ENCODE measurements at regions not wholly inside any gene's neighbourhood (a gene's known extent, or its start where the extent isn't known, plus 50 kb on each side); places are given as distances from the start of the nearest gene placed in this dataset.
A peak's percentile ranks its signal among the peaks of the same experiment; 100 is the strongest.

DNA sequence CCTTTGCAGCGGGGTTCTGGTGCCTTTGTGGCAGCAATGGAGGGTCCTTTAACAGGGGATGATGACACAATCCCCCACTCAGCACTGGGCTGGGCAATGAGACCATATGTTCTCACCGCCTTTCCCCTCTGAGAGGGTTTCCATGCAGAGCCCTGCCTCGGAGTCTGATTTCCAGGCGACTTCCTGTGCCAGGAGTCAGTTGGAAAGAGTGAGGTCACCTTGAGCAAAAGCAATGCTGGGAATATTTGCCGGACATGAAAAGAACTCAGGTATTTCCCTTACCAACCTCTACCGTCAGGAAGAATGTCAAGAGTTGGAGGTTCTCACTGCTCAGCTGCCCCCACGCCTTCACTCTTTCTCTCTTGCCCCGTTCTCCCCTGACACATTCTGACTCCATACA is 284.2 kb upstream of the IRX1 start:
- H3K4me3 ChIP-seq (ENCODE audit: low read depth, low read length) = no peak overlapping the region
- in situ Hi-C loops (cut with HindIII; ENCODE audit: low sequenced_read_pairs) = no loop called here
- TF ChIP-seq, protein P1, sequence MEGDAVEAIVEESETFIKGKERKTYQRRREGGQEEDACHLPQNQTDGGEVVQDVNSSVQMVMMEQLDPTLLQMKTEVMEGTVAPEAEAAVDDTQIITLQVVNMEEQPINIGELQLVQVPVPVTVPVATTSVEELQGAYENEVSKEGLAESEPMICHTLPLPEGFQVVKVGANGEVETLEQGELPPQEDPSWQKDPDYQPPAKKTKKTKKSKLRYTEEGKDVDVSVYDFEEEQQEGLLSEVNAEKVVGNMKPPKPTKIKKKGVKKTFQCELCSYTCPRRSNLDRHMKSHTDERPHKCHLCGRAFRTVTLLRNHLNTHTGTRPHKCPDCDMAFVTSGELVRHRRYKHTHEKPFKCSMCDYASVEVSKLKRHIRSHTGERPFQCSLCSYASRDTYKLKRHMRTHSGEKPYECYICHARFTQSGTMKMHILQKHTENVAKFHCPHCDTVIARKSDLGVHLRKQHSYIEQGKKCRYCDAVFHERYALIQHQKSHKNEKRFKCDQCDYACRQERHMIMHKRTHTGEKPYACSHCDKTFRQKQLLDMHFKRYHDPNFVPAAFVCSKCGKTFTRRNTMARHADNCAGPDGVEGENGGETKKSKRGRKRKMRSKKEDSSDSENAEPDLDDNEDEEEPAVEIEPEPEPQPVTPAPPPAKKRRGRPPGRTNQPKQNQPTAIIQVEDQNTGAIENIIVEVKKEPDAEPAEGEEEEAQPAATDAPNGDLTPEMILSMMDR (IDR thresholded peaks at IDR 0.05; ENCODE audit: low read depth, low read length) = no peak
- peak; percentile 51 for DNase-seq (ENCODE audit: low read depth, low spot score)

DNA sequence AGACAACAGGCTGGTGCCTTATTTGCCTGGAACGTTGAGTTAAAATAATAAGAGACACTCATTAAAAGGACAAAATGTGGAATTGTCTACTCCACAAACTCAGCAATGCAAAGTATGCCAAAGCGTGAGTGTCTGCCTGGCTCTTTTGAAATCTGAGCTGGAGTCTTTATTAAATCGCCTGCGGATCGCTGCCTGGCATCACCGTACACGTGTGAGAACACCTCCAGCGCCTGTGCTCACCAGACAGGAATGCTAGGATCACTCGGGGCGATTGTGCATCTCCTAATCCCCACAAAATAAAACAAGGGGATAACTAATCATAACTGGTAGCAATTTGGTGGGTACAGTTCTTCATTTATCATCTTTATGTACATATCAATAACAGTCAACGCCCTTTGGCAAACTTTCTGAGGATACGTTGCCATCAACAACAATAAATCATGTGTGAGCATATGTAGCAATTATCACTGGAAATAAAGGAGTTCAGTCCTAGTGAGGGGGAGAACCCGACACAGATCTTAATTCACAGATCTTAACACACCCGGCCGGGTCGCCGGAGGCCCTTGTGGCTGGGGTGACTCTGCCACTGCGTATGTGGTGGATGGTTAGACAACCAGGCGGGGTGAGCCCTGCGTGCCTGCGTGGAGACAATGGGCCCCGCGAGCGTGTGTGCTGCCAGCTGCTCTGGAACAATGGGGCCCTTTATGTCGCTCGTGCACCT is 284.9 kb upstream of the IRX1 start:
- TF ChIP-seq, protein P1 (IDR thresholded peaks at IDR 0.05; ENCODE audit: low read depth, low read length) = no peak
- DNase-seq (ENCODE audit: low read depth, low spot score) = peak; percentile 89
- in situ Hi-C loops (cut with HindIII; ENCODE audit: low sequenced_read_pairs) = no loop called here
- no peak overlapping the region for H3K4me3 ChIP-seq (ENCODE audit: low read depth, low read length)

DNA sequence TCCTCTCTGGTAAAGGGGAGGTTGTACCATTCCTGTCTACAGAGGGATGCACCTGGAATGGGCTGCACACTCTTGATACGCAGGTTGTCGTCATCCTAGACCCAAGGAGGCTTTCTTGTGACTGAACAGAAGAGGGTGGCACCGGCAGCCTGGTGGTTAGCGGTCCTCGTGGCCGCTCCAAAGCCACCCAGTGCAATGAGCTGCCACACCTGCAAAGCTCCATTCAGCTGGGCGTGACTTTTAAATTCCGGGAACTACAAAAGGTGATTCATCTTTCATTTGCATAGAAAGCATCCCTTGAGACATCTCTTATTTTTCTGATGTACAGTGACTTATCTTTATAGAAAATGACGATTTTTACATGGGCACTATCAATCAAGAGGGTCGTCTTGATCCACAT is 286.1 kb upstream of the IRX1 start:
- in situ Hi-C loops (cut with HindIII; ENCODE audit: low sequenced_read_pairs) = no loop called here
- DNase-seq (ENCODE audit: low read depth, low spot score) = no peak
- TF ChIP-seq, protein P1 (IDR thresholded peaks at IDR 0.05; ENCODE audit: low read depth, low read length) = no peak

DNA sequence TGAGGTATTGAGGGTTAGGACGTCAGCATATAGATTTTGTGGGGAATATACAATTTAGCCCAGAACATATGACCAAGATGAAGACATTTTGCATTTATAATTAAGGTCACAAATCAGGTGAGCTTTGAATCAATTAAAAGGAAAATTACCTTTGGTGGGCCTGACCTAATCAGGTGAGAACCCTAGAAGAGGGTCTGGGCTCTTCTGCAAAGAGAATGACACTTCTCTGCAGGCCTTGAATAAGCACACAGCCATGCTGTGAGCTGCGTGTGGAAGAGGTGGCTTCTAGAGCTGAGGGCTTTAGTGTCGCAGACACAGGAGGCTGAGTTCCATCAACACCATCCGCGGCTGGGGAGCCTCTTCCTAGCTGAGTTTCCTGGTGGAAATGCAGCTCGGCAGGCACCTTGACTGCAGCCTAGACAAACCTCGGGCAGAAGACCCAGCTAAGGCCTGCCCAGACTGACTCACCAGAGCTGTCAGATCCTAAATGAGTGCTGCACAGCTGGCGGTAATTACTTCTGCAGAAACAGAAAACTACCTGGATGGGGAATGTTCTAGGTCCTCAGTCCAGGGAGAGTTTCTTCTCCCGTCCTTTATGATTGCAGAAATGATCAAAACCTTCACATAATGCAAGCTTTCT is 287.5 kb upstream of the IRX1 start:
- TF ChIP-seq, protein P1 (IDR thresholded peaks at IDR 0.05; ENCODE audit: low read depth, low read length) = no peak
- in situ Hi-C loops (cut with HindIII; ENCODE audit: low sequenced_read_pairs) = no loop called here
- no peak overlapping the region for H3K4me3 ChIP-seq (ENCODE audit: low read depth, low read length)
- DNase-seq (ENCODE audit: low read depth, low spot score) = no peak

More for the DNA sequence above, 286.1 kb upstream of the IRX1 start:
- no peak overlapping the region for H3K4me3 ChIP-seq (ENCODE audit: low read depth, low read length)

DNA sequence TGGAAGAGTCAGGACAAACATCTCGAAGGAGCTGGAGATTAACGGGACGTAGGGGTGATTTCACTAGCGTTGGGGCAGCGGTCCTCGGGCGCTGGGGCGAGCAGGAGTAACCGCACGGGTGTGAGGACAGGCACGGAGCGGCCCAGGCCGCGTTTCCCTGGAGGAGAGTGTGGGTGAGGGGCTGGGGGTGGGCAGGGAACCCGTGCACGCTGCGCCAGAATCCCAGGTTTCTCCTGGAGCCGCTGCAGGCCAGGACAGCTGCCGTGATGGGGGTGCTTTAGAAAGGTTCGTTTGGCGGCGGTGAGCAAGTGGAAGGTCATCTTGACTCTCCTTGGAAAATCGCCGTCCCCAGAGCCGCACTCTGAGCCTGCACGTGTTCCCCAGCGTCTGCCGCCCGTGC is 290.2 kb upstream of the IRX1 start:
- DNase-seq (ENCODE audit: low read depth, low spot score) = no peak
- in situ Hi-C loops (cut with HindIII; ENCODE audit: low sequenced_read_pairs) = no loop called here

DNA sequence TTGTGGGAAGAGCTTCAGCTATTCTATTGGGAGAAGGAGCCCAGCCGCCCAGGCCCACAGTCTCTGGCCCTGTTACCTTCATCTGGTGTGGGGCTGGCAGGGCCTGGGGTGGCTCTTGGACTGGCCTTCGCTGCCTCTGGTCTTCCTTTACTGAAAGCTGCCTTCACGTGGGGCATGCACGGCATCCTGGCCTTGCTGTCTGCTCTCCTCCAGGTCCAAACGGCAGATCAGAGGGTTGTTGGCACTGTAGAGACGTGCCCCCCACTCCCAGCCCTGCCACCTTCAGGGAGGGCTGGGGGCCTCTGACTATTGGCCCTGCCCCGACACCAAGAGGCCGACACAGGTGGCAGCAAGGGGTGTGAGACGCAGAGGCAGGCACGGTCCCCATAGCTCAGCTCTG is 291.3 kb upstream of the IRX1 start:
- TF ChIP-seq, protein P1 (IDR thresholded peaks at IDR 0.05; ENCODE audit: low read depth, low read length) = no peak
- in situ Hi-C loops (cut with HindIII; ENCODE audit: low sequenced_read_pairs) = no loop called here
- H3K4me3 ChIP-seq (ENCODE audit: low read depth, low read length) = no peak overlapping the region
- DNase-seq (ENCODE audit: low read depth, low spot score) = no peak

More for the DNA sequence above, 290.2 kb upstream of the IRX1 start:
- TF ChIP-seq, protein P1 (IDR thresholded peaks at IDR 0.05; ENCODE audit: low read depth, low read length) = no peak
- H3K4me3 ChIP-seq (ENCODE audit: low read depth, low read length) = no peak overlapping the region

All from astrocyte of the spinal cord (primary cell).